GM23338 (cell line): ENCODE measurements at regions not wholly inside any gene's neighbourhood (a gene's known extent, or its start where the extent isn't known, plus 50 kb on each side); places are given as distances from the start of the nearest gene placed in this dataset.

ENCODE experiments used
- ATAC-seq: fragments of 200-7000 bp; cut with Tn5 transposase; 3 replicates; pipeline ENCODE4 v1.9.1; 2020
- DNase-seq: peaks from one replicate; pipeline ENCODE4 v3.0.0-alpha.2; 2015; ENCODE audit warnings: low spot score
- H2AFZ ChIP-seq: fragments of 200-600 bp; sonication (generic); 2 replicates; pipeline ENCODE4 v1.8.0; 2016; ENCODE audit warnings: antibody characterized with exemption, mild to moderate bottlenecking, moderate library complexity
- H3F3A ChIP-seq: fragments of 200-600 bp; sonication (generic); replicated peaks from 2 replicates; pipeline ENCODE4 v1.8.0; 2017; ENCODE audit warnings: antibody characterized with exemption, mixed run types, low read depth
- H3K27ac ChIP-seq: fragments of 200-600 bp; sonication (generic); 2 replicates; pipeline ENCODE4 v1.6.1; 2016; ENCODE audit warnings: low read depth
- H3K27me3 ChIP-seq: fragments of 200-600 bp; sonication (generic); 2 replicates; pipeline ENCODE4 v1.8.0; 2016; ENCODE audit warnings: mild to moderate bottlenecking, mixed run types, moderate library complexity; ENCODE audit not compliant: insufficient read depth
- H3K36me3 ChIP-seq: fragments of 200-600 bp; sonication (generic); 2 replicates; pipeline ENCODE4 v1.8.0; 2016; ENCODE audit warnings: mild to moderate bottlenecking; ENCODE audit not compliant: insufficient read depth
- H3K4me1 ChIP-seq: fragments of 200-600 bp; sonication (generic); 2 replicates; pipeline ENCODE4 v1.8.0; 2016; ENCODE audit warnings: mild to moderate bottlenecking, moderate library complexity; ENCODE audit not compliant: insufficient read depth
- H3K4me2 ChIP-seq: fragments of 200-600 bp; sonication (generic); 2 replicates; pipeline ENCODE4 v1.7.1; 2017; ENCODE audit warnings: mixed run types
- H3K4me3 ChIP-seq: fragments of 200-600 bp; sonication (generic); 2 replicates; pipeline ENCODE4 v1.6.1; 2016; ENCODE audit warnings: mixed run types
- H3K79me2 ChIP-seq: fragments of 200-600 bp; sonication (generic); replicated peaks from 2 replicates; pipeline ENCODE4 v1.8.0; 2017; ENCODE audit warnings: mild to moderate bottlenecking; ENCODE audit not compliant: insufficient read depth
- H3K9me2 ChIP-seq: fragments of 200-600 bp; sonication (generic); 2 replicates; pipeline ENCODE4 v1.8.0; 2017; ENCODE audit not compliant: insufficient read depth
- H4K20me1 ChIP-seq: fragments of 200-600 bp; sonication (generic); replicated peaks from 2 replicates; pipeline ENCODE4 v1.8.0; 2017; ENCODE audit warnings: mild to moderate bottlenecking; ENCODE audit not compliant: insufficient read depth
- H3K27ac Mint-ChIP-seq: 2 replicates; pipeline ENCODE4 v1.8.0; 2020; ENCODE audit warnings: inconsistent platforms, mild to moderate bottlenecking, moderate library complexity, mixed read lengths
- H3K27me3 Mint-ChIP-seq: 3 replicates; pipeline ENCODE4 v1.8.0; 2022; ENCODE audit warnings: low read depth, mild to moderate bottlenecking, moderate library complexity, mixed read lengths, inconsistent platforms; ENCODE audit not compliant: insufficient read depth, poor library complexity
- H3K36me3 Mint-ChIP-seq: 3 replicates; pipeline ENCODE4 v1.8.0; 2021; ENCODE audit warnings: low read depth, mild to moderate bottlenecking, inconsistent platforms, moderate library complexity, mixed read lengths
- H3K4me1 Mint-ChIP-seq: 3 replicates; pipeline ENCODE4 v1.8.0; 2020; ENCODE audit warnings: mild to moderate bottlenecking, inconsistent platforms, mixed read lengths
- H3K4me3 Mint-ChIP-seq: 3 replicates; pipeline ENCODE4 v1.8.0; 2021; ENCODE audit warnings: moderate library complexity, mild to moderate bottlenecking, inconsistent platforms, mixed read lengths
- H3K9me3 Mint-ChIP-seq: 3 replicates; pipeline ENCODE4 v1.8.0; 2020; ENCODE audit warnings: moderate library complexity, mild to moderate bottlenecking, inconsistent platforms, mixed read lengths
- CREB1 ChIP-seq: fragments of 250-450 bp; sonication (Bioruptor Pico); IDR thresholded peaks from 2 replicates; pipeline ENCODE4 v1.5.0; 2020; ENCODE audit warnings: low read depth, mild to moderate bottlenecking, moderate library complexity
- CTCF ChIP-seq, 2 experiments: fragments of 200-600 bp in 1 of 2; sonication (generic) in 1 of 2; conservative IDR thresholded peaks; 2 replicates each; pipeline versions ENCODE4 v1.5.1 to v1.6.1; 2016 to 2017; ENCODE audit warnings: antibody characterized with exemption in 2 of 2, low read depth in 2 of 2, mild to moderate bottlenecking in 2 of 2, moderate library complexity in 1 of 2
- ETS1 ChIP-seq: IDR thresholded peaks from 2 replicates; pipeline ENCODE4 v1.6.1; 2016; ENCODE audit warnings: antibody characterized with exemption
- EZH2 ChIP-seq: fragments of 200-600 bp; sonication (generic); IDR thresholded peaks from one replicate; pipeline ENCODE4 v1.8.0; 2017; ENCODE audit warnings: antibody characterized with exemption, mild to moderate bottlenecking, low read depth; ENCODE audit not compliant: unreplicated experiment
- EZH2phosphoT487 ChIP-seq: fragments of 200-600 bp; sonication (generic); IDR thresholded peaks from one replicate; pipeline ENCODE4 v1.8.1; 2018; ENCODE audit warnings: antibody characterized with exemption; ENCODE audit not compliant: unreplicated experiment
- JUNB ChIP-seq: IDR thresholded peaks from one replicate; pipeline ENCODE4 v1.6.1; 2016; ENCODE audit warnings: antibody characterized with exemption; ENCODE audit not compliant: unreplicated experiment
- NANOG ChIP-seq: IDR thresholded peaks from 2 replicates; pipeline ENCODE4 v1.6.1; 2016; ENCODE audit warnings: antibody characterized with exemption, borderline replicate concordance
- POLR2AphosphoS5 ChIP-seq: IDR thresholded peaks from 2 replicates; pipeline ENCODE4 v1.6.1; 2016; ENCODE audit warnings: antibody characterized with exemption, low read depth
- REST ChIP-seq: IDR thresholded peaks from one replicate; pipeline ENCODE4 v1.6.1; 2018; ENCODE audit warnings: antibody characterized with exemption; ENCODE audit not compliant: unreplicated experiment
- STAT1 ChIP-seq: IDR thresholded peaks from one replicate; pipeline ENCODE4 v1.6.1; 2016; ENCODE audit warnings: antibody characterized with exemption; ENCODE audit not compliant: unreplicated experiment
- ZNF114 ChIP-seq: fragments of 250-450 bp; sonication (Bioruptor Pico); IDR thresholded peaks from 2 replicates; pipeline ENCODE4 v1.5.0; 2020; ENCODE audit warnings: mild to moderate bottlenecking, moderate library complexity
- ZNF331 ChIP-seq: fragments of 250-450 bp; sonication (Bioruptor Pico); IDR thresholded peaks from 2 replicates; pipeline ENCODE4 v1.5.0; 2020; ENCODE audit warnings: low read depth, mild to moderate bottlenecking, moderate library complexity
- ZNF462 ChIP-seq: fragments of 250-450 bp; sonication (Bioruptor Pico); IDR thresholded peaks from 2 replicates; pipeline ENCODE4 v1.5.0; 2020; ENCODE audit warnings: mild to moderate bottlenecking, moderate library complexity

GRCh38 chr5:123830575-123830974 is 318.6 kb downstream of the CSNK1G3 start:
- H3K4me2 ChIP-seq, result no peak overlapping the region
- H3K9me3 Mint-ChIP-seq, result no peaks in the 10 kb centered on the region
- no peak overlapping the region for H3K4me3 ChIP-seq
- no peaks in the 10 kb centered on the region for H3F3A ChIP-seq
- ATAC-seq (no peak), DNase-seq (no peak)
- H3K79me2 ChIP-seq, result no peaks in the 10 kb centered on the region
- no peak overlapping the region for H3K27ac Mint-ChIP-seq
- H4K20me1 ChIP-seq, result no peaks in the 10 kb centered on the region
- no peak overlapping the region for H3K27ac ChIP-seq
- H3K9me2 ChIP-seq, result peaks cover 11% of the 10 kb centered on the region; the same call in 1 of the 2 replicates
- H3K36me3 ChIP-seq, result no peaks in the 10 kb centered on the region
- peaks cover 2% of the 10 kb centered on the region for H3K27me3 Mint-ChIP-seq
- H2AFZ ChIP-seq, result no peak overlapping the region
- TF ChIP-seq ETS1 (no peak), JUNB (no peak), CREB1 (CRISPR knock-in tag) (no peak), CTCF (conservative IDR thresholded peaks at IDR 0.05; ENCODE audit: low read depth in 2 of 2) (no peak), STAT1 (no peak), EZH2 (no peak), NANOG (no peak), POLR2AphosphoS5 (no peak), REST (no peak), ZNF114 (CRISPR knock-in tag) (no peak), ZNF331 (CRISPR knock-in tag) (no peak), ZNF462 (CRISPR knock-in tag) (no peak), EZH2phosphoT487 (no peak)
- no peak overlapping the region for H3K4me3 Mint-ChIP-seq
- H3K36me3 Mint-ChIP-seq, result no peaks in the 10 kb centered on the region
- H3K27me3 ChIP-seq, result no peaks in the 10 kb centered on the region
- no peaks in the 10 kb centered on the region for H3K4me1 ChIP-seq
- no peaks in the 10 kb centered on the region for H3K4me1 Mint-ChIP-seq
